WI38 (cell line): ENCODE measurements at regions not wholly inside any gene's neighbourhood (a gene's known extent, or its start where the extent isn't known, plus 50 kb on each side); places are given as distances from the start of the nearest gene placed in this dataset.

Experiments
- H3K4me3 ChIP-seq: 2 replicates; pipeline ENCODE4 v1.5.1; 2011; ENCODE audit warnings: low read depth, mild to moderate bottlenecking, control low read depth, low read length
- TF ChIP-seq, protein P1 (sequence below): IDR thresholded peaks from 2 replicates; pipeline ENCODE4 v1.5.1; 2012; ENCODE audit warnings: low read depth, mild to moderate bottlenecking, control low read depth, low read length

DNA sequence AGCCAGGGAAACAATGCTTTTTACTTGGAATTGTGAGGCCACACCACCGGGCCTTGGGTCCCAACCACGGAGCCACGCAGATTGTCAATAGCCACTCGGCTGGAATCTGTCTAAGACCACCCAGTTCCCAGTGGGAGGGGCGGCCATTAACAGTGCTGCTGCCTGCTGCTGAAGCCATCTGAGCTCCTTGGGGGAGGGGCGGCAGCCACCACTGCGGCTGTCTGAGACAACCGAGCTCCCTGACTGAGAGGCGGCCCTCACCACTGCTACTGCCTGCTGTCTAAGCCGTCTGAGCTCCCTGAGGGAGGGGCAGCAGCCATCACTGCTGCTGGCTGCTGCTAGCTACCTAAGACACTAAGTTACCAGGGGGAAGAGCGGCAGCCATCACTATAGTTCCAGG lies 64.3 kb downstream of the DMRTA2 start:
- TF ChIP-seq, protein P1, sequence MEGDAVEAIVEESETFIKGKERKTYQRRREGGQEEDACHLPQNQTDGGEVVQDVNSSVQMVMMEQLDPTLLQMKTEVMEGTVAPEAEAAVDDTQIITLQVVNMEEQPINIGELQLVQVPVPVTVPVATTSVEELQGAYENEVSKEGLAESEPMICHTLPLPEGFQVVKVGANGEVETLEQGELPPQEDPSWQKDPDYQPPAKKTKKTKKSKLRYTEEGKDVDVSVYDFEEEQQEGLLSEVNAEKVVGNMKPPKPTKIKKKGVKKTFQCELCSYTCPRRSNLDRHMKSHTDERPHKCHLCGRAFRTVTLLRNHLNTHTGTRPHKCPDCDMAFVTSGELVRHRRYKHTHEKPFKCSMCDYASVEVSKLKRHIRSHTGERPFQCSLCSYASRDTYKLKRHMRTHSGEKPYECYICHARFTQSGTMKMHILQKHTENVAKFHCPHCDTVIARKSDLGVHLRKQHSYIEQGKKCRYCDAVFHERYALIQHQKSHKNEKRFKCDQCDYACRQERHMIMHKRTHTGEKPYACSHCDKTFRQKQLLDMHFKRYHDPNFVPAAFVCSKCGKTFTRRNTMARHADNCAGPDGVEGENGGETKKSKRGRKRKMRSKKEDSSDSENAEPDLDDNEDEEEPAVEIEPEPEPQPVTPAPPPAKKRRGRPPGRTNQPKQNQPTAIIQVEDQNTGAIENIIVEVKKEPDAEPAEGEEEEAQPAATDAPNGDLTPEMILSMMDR: no peak
- H3K4me3 ChIP-seq: no peak overlapping the region

DNA sequence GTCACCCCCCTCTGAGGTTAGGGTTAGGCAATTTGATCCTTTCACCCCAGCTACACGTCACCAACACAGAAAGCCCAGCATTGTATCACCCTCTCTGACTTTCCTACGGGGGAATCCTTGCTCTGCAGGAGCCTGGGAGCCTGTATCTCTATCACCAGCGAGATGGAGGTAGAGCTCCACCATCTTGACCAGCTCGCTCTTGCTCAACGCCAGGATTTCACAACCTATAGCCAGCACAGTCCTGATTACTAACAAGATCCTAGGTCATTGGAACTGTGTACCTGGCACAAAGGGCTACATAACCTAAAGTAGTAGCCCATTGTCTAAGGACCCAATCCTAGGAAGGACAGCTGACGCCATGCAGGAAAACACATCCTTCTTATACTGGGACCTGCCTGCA lies 66.1 kb downstream of the DMRTA2 start:
- no peak overlapping the region for H3K4me3 ChIP-seq
- TF ChIP-seq, protein P1: no peak

DNA sequence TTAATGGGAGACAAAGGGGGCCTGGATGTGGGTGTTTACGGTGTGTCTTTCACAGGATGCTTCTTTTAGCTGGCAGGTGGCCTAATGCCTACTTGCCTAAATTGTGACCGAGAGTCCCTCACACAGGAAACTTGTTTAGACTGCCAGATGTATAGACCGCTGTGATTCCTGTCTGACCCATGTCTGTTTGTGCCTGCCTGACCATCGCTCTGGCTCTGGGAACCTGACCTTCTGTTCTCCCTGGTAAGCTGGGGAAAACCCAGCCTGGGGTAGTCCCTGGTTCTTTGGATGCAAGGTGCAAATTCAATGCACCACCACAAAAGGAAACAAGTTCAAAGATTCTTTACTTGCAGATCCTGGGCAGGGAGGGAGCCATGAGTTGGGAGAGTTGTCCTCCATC lies 68.4 kb downstream of the DMRTA2 start:
- TF ChIP-seq, protein P1: no peak
- H3K4me3 ChIP-seq: no peak overlapping the region

- TF ChIP-seq, protein P1: no peak
- H3K4me3 ChIP-seq: no peak overlapping the region
Observed at GRCh38 chr1:50352428-50352827, 70.8 kb downstream of the DMRTA2 start.

GRCh38 chr1:50350868-50351267 lies 72.4 kb downstream of the DMRTA2 start:
- no peak overlapping the region for H3K4me3 ChIP-seq
- TF ChIP-seq, protein P1: no peak

DNA sequence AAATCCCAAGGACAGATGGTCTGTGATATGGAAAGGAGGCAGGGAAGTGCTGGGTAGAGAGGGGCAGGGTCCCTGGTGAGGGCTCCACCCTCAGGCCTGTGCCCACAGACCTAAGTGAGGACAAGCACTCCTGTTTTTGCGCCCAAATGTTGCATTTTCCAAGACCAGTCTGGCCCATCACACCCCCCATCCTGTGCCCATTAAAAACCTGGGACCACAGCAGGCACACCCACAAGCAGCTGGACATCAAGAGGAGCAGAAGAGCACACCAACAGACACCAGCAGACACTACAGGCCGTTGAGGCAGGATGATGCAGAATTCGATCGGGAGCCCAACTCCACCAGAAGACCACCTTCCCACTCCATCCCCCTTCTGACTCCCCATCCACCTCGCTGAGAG lies 72.8 kb downstream of the DMRTA2 start:
- TF ChIP-seq, protein P1: no peak
- H3K4me3 ChIP-seq: no peak overlapping the region

DNA sequence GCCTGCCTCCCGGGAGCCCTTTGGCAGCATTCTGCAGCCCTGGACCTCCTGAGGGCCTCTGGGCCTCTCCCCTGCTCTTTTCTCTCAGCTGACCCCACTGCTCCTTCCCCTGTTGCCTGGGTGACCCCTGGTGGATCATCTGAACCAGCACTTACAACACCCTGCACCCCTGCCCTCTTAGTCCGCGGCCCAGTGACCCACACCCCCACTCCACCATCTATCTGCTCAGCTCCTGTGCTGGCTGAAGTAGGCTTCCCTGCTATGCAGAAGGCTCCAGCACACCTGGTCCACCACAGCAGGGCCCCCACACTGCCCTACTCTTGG lies 74.0 kb downstream of the DMRTA2 start:
- TF ChIP-seq, protein P1: no peak

More for the DNA sequence above, 74.0 kb downstream of the DMRTA2 start:
- H3K4me3 ChIP-seq: no peak overlapping the region
